HEK293T (cell line): ENCODE measurements at regions not wholly inside any gene's neighbourhood (a gene's known extent, or its start where the extent isn't known, plus 50 kb on each side); places are given as distances from the start of the nearest gene placed in this dataset.

Experiments used
- CTCF ChIA-PET: fragments of 350-600 bp; formaldehyde crosslinking; extraction: SDS; loops from one replicate; lab custom pipeline; 2021; ENCODE audit warnings: antibody characterized with exemption, inconsistent platforms; lab: Yijun Ruan, JAX
- POLR2A ChIA-PET: fragments of 350-600 bp; formaldehyde crosslinking; extraction: SDS; loops from one replicate; lab custom pipeline; 2020; ENCODE audit warnings: antibody characterized with exemption, inconsistent platforms; lab: Yijun Ruan, JAX
- DNase-seq: peaks from one replicate; pipeline ENCODE4 v3.0.0; 2012; ENCODE audit warnings: mixed read lengths; ENCODE audit errors: extremely low spot score
- ARNT ChIP-seq: fragments of 450-650 bp; IDR thresholded peaks from 2 replicates; pipeline ENCODE4 v1.6.1; 2017; ENCODE audit warnings: mild to moderate bottlenecking
- BHLHE40 ChIP-seq: fragments of 450-650 bp; IDR thresholded peaks from 2 replicates; pipeline ENCODE4 v1.6.1; 2016; ENCODE audit warnings: mild to moderate bottlenecking, moderate library complexity, borderline replicate concordance
- CTBP1 ChIP-seq: fragments of 450-650 bp; IDR thresholded peaks from 2 replicates; pipeline ENCODE4 v1.6.1; 2016; ENCODE audit warnings: borderline replicate concordance
- ELF4 ChIP-seq: fragments of 450-650 bp; IDR thresholded peaks from 2 replicates; pipeline ENCODE4 v1.6.1; 2017; ENCODE audit warnings: antibody characterized with exemption
- FOXA1 ChIP-seq: fragments of 450-650 bp; IDR thresholded peaks from 2 replicates; pipeline ENCODE4 v1.6.1; 2016; ENCODE audit warnings: mild to moderate bottlenecking
- FOXK2 ChIP-seq: fragments of 450-650 bp; IDR thresholded peaks from 2 replicates; pipeline ENCODE4 v1.6.1; 2016; ENCODE audit warnings: mild to moderate bottlenecking
- FOXM1 ChIP-seq: fragments of 450-650 bp; IDR thresholded peaks from 2 replicates; pipeline ENCODE4 v1.6.1; 2017; ENCODE audit warnings: mild to moderate bottlenecking, borderline replicate concordance
- HDGF ChIP-seq: fragments of 450-650 bp; IDR thresholded peaks from 2 replicates; pipeline ENCODE4 v1.6.1; 2017; ENCODE audit warnings: antibody characterized with exemption, borderline replicate concordance
- L3MBTL2 ChIP-seq: fragments of 450-650 bp; conservative IDR thresholded peaks from 2 replicates; pipeline ENCODE4 v1.6.1; 2016; ENCODE audit warnings: mild to moderate bottlenecking
- LEF1 ChIP-seq: fragments of 450-650 bp; IDR thresholded peaks from 2 replicates; pipeline ENCODE4 v1.6.1; 2017; ENCODE audit warnings: mild to moderate bottlenecking, borderline replicate concordance
- NFRKB ChIP-seq: fragments of 450-650 bp; IDR thresholded peaks from 2 replicates; pipeline ENCODE4 v1.6.1; 2016; ENCODE audit warnings: mild to moderate bottlenecking, moderate library complexity
- SP1 ChIP-seq: fragments of 450-650 bp; IDR thresholded peaks from 2 replicates; pipeline ENCODE4 v1.6.1; 2017
- SUZ12 ChIP-seq: fragments of 450-650 bp; IDR thresholded peaks from 2 replicates; pipeline ENCODE4 v1.6.1; 2016; ENCODE audit warnings: mild to moderate bottlenecking
- TARDBP ChIP-seq: fragments of 450-650 bp; IDR thresholded peaks from 2 replicates; pipeline ENCODE4 v1.6.1; 2016
- ZNF384 ChIP-seq: fragments of 450-650 bp; IDR thresholded peaks from 2 replicates; pipeline ENCODE4 v1.6.1; 2016
- TF ChIP-seq, protein P1 (sequence below): fragments of 450-650 bp; IDR thresholded peaks from 2 replicates; pipeline ENCODE4 v1.6.1; 2016

DNA sequence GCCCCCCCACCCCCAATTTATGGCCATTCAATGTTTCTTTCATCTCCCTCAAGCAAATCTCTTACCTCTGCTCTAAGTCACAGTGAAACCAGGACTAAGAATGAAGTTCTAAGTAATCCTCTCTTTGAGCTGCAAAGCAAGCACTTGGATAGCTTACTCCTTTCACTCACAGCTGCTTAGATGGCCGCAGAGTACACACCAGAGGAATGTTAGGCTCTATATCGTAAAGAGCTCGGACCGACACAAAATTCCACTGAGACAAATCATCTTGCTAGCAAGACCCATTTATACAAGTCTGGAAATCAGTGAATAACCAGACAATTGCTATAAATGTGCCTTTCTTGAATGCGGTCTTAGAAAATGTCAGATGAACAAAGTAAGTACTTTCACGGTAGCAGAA, 135.0 kb downstream of the IDS start:
- ChIA-PET POLR2A (no interaction called here), CTCF (no interaction called here)
- DNase-seq: no peak
- TF ChIP-seq NFRKB (no peak), ELF4 (no peak), L3MBTL2 (no peak), HDGF (no peak), LEF1 (no peak), ARNT (no peak), SP1 (no peak)

DNA sequence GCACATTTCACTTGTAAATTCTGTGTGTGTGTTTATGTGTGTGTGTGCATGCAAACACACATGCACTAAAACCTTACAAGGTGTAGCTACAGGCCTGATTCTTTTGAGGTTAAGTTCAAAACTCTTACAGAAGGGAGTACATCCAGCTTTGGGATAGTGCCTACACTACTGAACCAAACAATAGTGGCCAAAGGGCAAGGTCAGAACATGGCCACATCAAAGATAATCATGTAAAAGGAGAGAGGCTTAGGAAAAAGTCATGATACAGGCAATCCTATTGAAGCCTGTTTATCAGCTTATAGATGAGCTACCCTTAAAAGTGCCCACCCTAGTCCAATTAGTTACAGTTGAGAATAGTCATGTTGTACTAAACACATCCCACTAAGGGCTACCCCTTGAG, 139.6 kb downstream of the IDS start:
- TF ChIP-seq FOXM1 (no peak), FOXK2 (no peak), LEF1 (no peak), SUZ12 (no peak), FOXA1 (no peak)
- ChIA-PET CTCF (no interaction called here), POLR2A (no interaction called here)
- no peak for DNase-seq

DNA sequence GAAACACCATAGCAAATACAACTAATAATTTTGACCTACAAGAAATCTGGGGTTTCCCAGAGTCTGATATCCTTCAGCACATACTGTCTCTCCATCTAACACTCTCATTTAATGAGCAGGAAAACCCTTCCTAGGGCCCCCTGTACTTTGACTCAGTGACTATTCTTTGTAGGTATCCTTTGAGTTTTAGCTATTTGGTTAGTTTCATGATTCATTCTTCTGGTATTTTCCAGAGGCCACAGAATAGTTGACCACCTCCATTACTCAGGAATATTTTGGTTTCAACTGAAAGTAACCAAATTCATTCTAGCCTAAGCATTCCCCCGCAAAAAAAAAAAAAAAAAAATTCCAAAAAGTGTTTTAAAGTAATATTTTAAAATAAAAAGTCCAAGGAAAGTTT, 140.0 kb downstream of the IDS start:
- TF ChIP-seq ARNT (no peak), ELF4 (no peak), HDGF (no peak), TARDBP (no peak), FOXM1 (no peak), FOXK2 (no peak), SUZ12 (no peak)
- TF ChIP-seq, protein P1, sequence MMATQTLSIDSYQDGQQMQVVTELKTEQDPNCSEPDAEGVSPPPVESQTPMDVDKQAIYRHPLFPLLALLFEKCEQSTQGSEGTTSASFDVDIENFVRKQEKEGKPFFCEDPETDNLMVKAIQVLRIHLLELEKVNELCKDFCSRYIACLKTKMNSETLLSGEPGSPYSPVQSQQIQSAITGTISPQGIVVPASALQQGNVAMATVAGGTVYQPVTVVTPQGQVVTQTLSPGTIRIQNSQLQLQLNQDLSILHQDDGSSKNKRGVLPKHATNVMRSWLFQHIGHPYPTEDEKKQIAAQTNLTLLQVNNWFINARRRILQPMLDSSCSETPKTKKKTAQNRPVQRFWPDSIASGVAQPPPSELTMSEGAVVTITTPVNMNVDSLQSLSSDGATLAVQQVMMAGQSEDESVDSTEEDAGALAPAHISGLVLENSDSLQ: no peak
- POLR2A ChIA-PET: no interaction called here
- CTCF ChIA-PET: no interaction called here
- DNase-seq: no peak

DNA sequence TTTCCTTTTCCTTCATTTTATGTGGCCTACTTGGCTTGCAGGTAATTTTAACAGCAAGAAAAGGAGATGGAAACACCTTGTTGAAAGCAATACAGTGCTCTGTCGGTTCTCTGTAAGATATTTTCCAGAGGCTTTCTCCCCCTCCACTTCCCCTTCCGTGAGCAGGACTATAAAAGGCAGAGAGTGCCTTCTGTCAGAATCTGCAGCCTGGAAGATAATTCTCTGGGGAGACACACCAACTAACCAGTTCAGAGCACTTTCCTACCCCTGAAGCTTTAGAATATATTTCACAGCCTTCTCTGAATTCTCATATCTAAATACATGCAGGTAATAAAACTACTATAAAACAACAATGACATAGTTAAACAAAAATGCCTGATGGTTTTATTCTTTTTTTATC, 141.1 kb downstream of the IDS start:
- DNase-seq: no peak
- TF ChIP-seq BHLHE40 (no peak), FOXA1 (no peak), TARDBP (no peak)
- POLR2A ChIA-PET: no interaction called here
- CTCF ChIA-PET: no interaction called here

DNA sequence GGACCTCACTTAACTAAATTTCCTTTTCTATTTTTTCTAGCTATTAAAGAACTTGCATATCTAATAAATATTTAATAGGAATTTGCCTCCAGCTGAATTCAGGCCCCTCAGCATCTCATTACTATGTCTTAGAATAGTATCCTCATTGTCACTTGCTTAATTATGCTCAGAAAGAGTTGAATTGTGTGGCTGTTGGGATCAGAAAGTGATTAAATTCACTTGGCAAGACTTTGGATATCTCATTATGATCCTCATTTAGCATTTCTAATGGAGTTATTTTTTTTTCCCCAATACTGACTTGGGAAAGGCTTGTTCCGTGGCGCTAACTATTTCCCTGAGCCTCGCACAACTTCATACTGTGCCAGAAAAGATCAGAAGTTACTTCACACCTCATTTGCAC, 158.8 kb downstream of the IDS start:
- ChIA-PET CTCF (no interaction called here), POLR2A (no interaction called here)
- TF ChIP-seq SUZ12: no peak
- no peak for TF ChIP-seq ARNT
- TF ChIP-seq TARDBP: no peak
- TF ChIP-seq NFRKB: no peak
- no peak for TF ChIP-seq FOXM1
- DNase-seq: no peak

DNA sequence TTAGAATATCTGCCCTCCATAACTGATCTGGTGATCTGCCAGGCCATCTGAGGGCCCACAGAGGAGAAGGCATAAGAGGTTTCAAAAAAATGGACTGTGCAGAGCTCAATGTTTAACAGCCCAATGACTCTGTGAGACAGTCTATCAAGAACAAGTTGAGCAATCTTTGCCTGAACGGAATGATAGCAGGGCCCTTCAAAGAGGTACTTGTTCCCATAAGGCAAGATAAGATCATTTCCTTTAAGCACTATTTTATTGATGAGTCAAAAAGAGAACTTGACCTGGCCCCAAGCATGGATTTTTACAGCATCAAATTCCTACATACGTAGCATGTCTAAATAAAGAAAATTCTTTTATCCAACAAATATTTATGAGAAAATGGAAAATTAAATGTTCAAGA, 182.8 kb downstream of the IDS start:
- ChIA-PET CTCF (no interaction called here), POLR2A (no interaction called here)
- TF ChIP-seq CTBP1: no peak
- no peak for TF ChIP-seq FOXM1
- TF ChIP-seq TARDBP: no peak
- no peak for TF ChIP-seq HDGF
- TF ChIP-seq, protein P1: no peak
- no peak for TF ChIP-seq L3MBTL2
- TF ChIP-seq LEF1: no peak
- no peak for TF ChIP-seq SUZ12
- no peak for TF ChIP-seq FOXA1
- no peak for TF ChIP-seq NFRKB
- no peak for TF ChIP-seq BHLHE40
- no peak for TF ChIP-seq ELF4
- no peak for TF ChIP-seq ARNT
- TF ChIP-seq SP1: no peak
- no peak for TF ChIP-seq ZNF384
- no peak for DNase-seq

DNA sequence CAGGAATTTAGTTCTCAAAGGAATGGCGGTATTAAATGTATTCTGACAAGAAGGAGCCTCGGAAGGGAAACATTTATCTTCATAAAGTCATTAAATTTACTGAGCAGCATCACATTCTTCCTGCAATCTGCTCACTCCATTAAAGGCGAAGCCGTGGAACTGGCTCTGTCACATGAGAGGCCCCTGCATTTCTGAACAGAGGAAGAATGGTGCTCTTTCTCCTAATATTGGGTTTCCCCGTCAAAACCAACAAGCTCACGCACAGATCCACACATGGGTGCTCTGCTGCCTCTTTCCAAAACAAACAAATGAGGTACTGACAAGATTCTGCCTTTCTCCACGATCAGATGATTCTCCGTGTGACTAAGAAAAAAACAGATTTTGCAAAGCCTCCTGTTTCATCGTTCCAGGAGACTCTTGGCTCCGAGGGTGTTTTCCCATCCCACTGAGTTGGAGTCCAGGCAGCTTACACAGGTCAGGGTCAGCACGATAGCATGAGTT, 191.2 kb downstream of the IDS start:
- DNase-seq: no peak
- ChIA-PET CTCF (no interaction called here), POLR2A (no interaction called here)
- no peak for TF ChIP-seq NFRKB
- TF ChIP-seq FOXM1: no peak
- no peak for TF ChIP-seq CTBP1
- TF ChIP-seq SP1: no peak
- TF ChIP-seq ELF4: no peak
- no peak for TF ChIP-seq HDGF
- no peak for TF ChIP-seq BHLHE40

DNA sequence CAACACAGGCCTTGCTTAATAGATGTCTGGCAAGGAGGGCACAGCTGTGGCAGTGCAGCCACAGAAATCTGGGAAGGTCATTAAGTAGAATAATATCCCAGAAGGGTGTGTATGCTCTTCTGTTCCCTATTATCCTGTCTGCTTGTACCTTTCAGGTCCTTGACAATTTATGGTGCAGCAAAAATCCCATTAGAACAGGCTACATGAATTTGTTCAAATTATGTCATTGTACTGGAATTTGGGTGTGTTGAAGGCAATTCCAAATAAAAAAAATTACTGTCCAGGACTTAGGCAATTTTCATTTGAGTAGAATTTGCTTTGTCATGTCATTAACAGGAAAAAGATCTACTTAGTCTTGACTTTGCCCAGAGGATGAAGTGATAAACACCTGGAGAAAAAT, 192.1 kb downstream of the IDS start:
- POLR2A ChIA-PET: no interaction called here
- TF ChIP-seq NFRKB (no peak), L3MBTL2 (no peak), SP1 (no peak), CTBP1 (no peak), ZNF384 (no peak), TARDBP (no peak), BHLHE40 (no peak), ELF4 (no peak), SUZ12 (no peak), FOXK2 (no peak), HDGF (no peak), FOXA1 (no peak), FOXM1 (no peak), LEF1 (no peak)
- TF ChIP-seq, protein P1: no peak
- DNase-seq: no peak
- CTCF ChIA-PET: no interaction called here
